Activated T-helper 1 cell treated with anti-CD3 and anti-CD28 coated beads, Interleukin-12 subunit alpha, Interleukin-12 subunit beta, Interleukin-2, Interleukin-4 antibody, amounts not matched to agents 30 ng/mL and 10 ng/mL and 1 ng/mL, durations not matched to agents 14 hours and 24 hours and 36 hours (primary cell): ENCODE measurements at regions not wholly inside any gene's neighbourhood (a gene's known extent, or its start where the extent isn't known, plus 50 kb on each side); places are given as distances from the start of the nearest gene placed in this dataset.

ENCODE experiments used
- DNase-seq: peaks from one replicate; pipeline ENCODE4 v3.0.0; 2021; ENCODE audit warnings: low spot score
- H3K27ac Mint-ChIP-seq: one replicate; pipeline ENCODE4 v1.8.0; 2021; ENCODE audit warnings: mild to moderate bottlenecking, mixed read lengths
- H3K27me3 Mint-ChIP-seq: one replicate; pipeline ENCODE4 v1.8.0; 2022; ENCODE audit warnings: mild to moderate bottlenecking, moderate library complexity, mixed read lengths; ENCODE audit not compliant: insufficient read depth
- H3K36me3 Mint-ChIP-seq: one replicate; pipeline ENCODE4 v1.8.0; 2021; ENCODE audit warnings: low read depth, mixed read lengths
- H3K4me1 Mint-ChIP-seq: one replicate; pipeline ENCODE4 v1.8.0; 2021; ENCODE audit warnings: low read depth, mixed read lengths
- H3K4me3 Mint-ChIP-seq: one replicate; pipeline ENCODE4 v1.8.0; 2021; ENCODE audit warnings: mild to moderate bottlenecking, moderate library complexity, mixed read lengths
- H3K9me3 Mint-ChIP-seq: one replicate; pipeline ENCODE4 v1.8.0; 2021; ENCODE audit warnings: mixed read lengths
- intact Hi-C: fragments of 100-400 bp; cut with micrococcal nuclease; formaldehyde crosslinking; loops from one replicate; pipeline ENCODE4 v1.15.1; 2024

DNA sequence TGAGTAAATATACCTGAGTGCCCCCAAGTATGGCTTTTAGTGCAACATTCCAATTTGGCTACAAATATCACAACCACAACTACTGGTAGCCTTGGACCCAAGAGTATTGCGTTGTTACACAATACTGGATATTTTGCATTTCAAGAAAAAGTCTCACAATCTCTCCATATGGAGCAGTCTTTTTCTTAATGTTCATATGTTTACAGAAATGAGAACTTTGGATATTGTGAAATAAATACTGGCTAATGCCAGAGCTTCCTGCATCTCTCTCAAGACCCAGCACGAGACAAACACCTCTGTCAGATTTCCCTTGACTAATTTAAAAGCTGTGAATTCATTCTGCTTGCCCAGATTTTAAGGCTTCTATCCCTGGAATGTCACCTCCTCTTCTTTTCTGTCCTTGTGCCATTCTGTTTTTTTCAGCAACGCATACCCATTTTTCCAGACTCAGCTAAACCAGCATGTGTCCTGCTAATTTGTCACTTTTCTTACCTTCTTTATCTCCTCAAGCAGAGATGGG, 136.2 kb upstream of the BACE2 start:
- H3K27ac Mint-ChIP-seq, result no peak overlapping the region
- DNase-seq, result no peak
- peaks cover under 1% of the 10 kb centered on the region for H3K9me3 Mint-ChIP-seq
- intact Hi-C loops, result no loop called here
- H3K27me3 Mint-ChIP-seq, result peaks cover 1% of the 10 kb centered on the region
- no peaks in the 10 kb centered on the region for H3K4me1 Mint-ChIP-seq
- no peaks in the 10 kb centered on the region for H3K36me3 Mint-ChIP-seq
- H3K4me3 Mint-ChIP-seq, result no peak overlapping the region

DNA sequence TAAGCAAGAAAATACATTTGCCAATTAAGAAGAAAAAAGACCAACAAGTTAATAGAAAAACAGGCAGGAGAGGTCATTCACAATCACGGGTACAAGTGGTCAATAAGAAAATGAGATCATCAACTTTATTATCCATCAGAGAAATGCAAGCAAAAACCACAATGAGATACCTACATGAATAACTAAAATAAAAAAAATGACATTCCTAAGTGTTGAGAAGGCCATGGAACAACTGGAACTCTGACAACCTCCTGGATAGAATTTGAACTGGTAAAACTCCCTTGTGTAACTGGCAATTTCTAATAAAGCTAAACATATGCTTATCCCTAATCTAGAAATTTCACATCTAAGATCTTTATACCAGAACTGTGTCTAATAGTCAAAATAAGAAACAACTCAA, 135.4 kb upstream of the BACE2 start:
- no peaks in the 10 kb centered on the region for H3K36me3 Mint-ChIP-seq
- no peak overlapping the region for H3K27ac Mint-ChIP-seq
- H3K27me3 Mint-ChIP-seq, result peaks cover 1% of the 10 kb centered on the region
- no peaks in the 10 kb centered on the region for H3K9me3 Mint-ChIP-seq
- DNase-seq, result no peak
- no peak overlapping the region for H3K4me3 Mint-ChIP-seq
- intact Hi-C loops, result no loop called here
- no peaks in the 10 kb centered on the region for H3K4me1 Mint-ChIP-seq

DNA sequence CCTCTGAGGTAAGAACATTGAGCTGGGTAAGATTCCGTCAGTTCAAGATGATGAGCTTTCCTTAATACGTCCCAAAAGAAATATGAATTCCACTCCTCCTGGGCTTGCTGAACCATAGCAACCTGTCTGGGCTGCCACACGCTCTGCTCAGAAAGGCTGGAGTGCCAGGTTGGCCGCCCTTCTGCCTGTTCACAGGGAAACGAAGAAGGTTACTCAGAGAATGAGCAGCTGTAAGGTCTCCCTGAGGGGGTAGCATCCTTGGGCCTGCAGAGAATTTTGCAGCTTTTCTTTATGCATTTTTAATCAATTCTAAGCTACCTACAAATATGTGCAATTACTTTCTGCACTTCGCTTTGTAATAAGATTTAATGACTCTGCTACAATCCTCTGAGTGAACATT, 130.7 kb upstream of the BACE2 start:
- Mint-ChIP-seq H3K27me3 (no peaks in the 10 kb centered on the region), H3K9me3 (no peaks in the 10 kb centered on the region), H3K27ac (no peak overlapping the region), H3K4me3 (no peak overlapping the region), H3K4me1 (no peaks in the 10 kb centered on the region), H3K36me3 (no peaks in the 10 kb centered on the region)
- intact Hi-C loops, result no loop called here
- no peak for DNase-seq

DNA sequence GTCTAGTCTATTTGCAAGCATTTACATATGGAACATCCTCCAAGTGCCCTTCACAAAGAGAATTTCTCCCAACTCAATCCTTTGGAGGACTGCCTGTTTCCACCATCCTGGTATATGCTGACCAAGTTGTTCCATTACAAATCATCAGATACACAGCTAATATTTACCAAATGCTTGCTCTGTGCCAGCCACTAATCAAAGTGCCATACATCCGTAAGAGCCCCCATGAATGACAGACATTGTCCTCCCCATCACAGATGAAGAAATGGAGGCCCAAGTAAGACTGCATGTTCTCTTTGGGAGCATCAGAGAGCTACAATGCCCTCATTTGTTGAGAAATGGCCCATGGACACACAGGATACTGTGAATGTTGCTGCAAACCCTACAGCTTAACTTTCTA, 130.0 kb upstream of the BACE2 start:
- Mint-ChIP-seq H3K27ac (no peak overlapping the region), H3K27me3 (no peaks in the 10 kb centered on the region), H3K9me3 (no peaks in the 10 kb centered on the region), H3K36me3 (no peaks in the 10 kb centered on the region), H3K4me3 (no peak overlapping the region), H3K4me1 (no peaks in the 10 kb centered on the region)
- intact Hi-C loops, result no loop called here
- no peak for DNase-seq

GRCh38 chr21:41043014-41043413, 124.9 kb upstream of the BACE2 start:
- DNase-seq, result no peak
- Mint-ChIP-seq H3K27me3 (peaks cover 6% of the 10 kb centered on the region), H3K27ac (no peak overlapping the region), H3K9me3 (no peaks in the 10 kb centered on the region), H3K36me3 (no peaks in the 10 kb centered on the region), H3K4me3 (no peak overlapping the region), H3K4me1 (no peaks in the 10 kb centered on the region)
- intact Hi-C loops, result no loop called here

- Mint-ChIP-seq H3K36me3 (no peaks in the 10 kb centered on the region), H3K27me3 (peaks cover 6% of the 10 kb centered on the region), H3K9me3 (no peaks in the 10 kb centered on the region), H3K27ac (no peak overlapping the region), H3K4me1 (no peaks in the 10 kb centered on the region), H3K4me3 (no peak overlapping the region)
- DNase-seq, result no peak
- intact Hi-C loops, result no loop called here
Measured at GRCh38 chr21:41045534-41046268, 122.3 kb upstream of the BACE2 start.

GRCh38 chr21:41048145-41048544, 119.8 kb upstream of the BACE2 start:
- no peak overlapping the region for H3K27ac Mint-ChIP-seq
- no peaks in the 10 kb centered on the region for H3K36me3 Mint-ChIP-seq
- no peak for DNase-seq
- H3K4me1 Mint-ChIP-seq, result no peaks in the 10 kb centered on the region
- H3K27me3 Mint-ChIP-seq, result peaks cover 6% of the 10 kb centered on the region
- intact Hi-C loops, result no loop called here
- H3K4me3 Mint-ChIP-seq, result no peak overlapping the region
- H3K9me3 Mint-ChIP-seq, result no peaks in the 10 kb centered on the region

DNA sequence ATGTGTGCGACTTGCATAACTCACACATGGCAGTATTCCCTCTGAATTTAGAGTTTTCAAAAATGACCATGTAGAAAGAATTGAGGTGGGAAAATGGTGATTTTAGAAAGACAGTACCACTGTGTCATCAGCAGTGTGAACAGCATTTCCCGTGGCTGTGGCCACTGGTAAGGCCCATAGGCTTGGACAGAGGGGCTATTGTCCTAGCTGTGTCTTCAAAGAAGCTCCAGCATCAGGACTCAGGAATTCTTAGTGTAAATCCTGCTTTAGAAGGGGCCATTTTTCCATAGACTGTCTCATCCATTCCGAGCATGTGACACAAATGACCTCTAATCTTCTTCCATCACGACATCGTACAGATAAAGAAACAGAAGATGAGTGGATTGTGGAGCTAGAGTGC, 119.3 kb upstream of the BACE2 start:
- H3K9me3 Mint-ChIP-seq, result no peaks in the 10 kb centered on the region
- no peak for DNase-seq

DNA sequence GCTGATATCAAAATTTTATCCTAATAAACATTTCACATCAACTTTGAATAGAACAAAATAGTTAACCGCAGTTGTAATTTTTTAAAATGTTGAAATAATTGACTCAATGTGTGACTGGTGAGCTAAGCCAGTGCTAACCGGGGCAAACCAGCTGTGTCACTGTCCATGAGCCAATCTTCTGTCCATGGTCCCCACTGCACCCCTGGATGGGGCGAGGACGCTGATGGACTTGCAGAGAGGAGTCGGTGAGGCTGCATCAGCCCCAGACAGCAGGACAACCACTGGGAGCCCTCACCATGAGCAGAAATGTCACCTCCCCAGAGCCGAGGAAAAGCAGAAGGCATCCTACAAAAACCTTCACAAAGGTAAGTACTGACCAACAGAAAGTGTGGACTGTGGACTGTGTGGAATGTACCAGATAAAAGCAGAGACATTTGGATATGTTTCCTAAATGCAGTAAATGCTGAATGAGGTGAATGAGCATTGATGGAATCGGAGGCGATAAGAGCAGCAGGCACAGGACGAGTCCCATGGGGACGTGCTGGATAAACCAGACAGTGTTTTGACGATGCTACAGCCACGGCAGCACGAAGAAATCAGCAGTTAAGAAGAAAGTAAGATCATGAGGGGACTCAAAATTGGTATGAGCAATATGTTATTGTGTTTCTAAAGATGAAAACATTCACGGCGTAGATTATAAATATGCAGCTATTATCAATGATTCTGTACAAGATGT, 115.0 kb upstream of the BACE2 start:
- Mint-ChIP-seq H3K27ac (no peak overlapping the region), H3K9me3 (no peaks in the 10 kb centered on the region), H3K27me3 (no peaks in the 10 kb centered on the region), H3K4me3 (no peak overlapping the region), H3K4me1 (no peaks in the 10 kb centered on the region), H3K36me3 (no peaks in the 10 kb centered on the region)
- DNase-seq, result no peak
- intact Hi-C loops, result no loop called here

More for the DNA sequence above, 119.3 kb upstream of the BACE2 start:
- intact Hi-C loops, result no loop called here
- no peaks in the 10 kb centered on the region for H3K36me3 Mint-ChIP-seq
- H3K4me3 Mint-ChIP-seq, result no peak overlapping the region
- H3K27me3 Mint-ChIP-seq, result peaks cover 6% of the 10 kb centered on the region
- no peaks in the 10 kb centered on the region for H3K4me1 Mint-ChIP-seq
- no peak overlapping the region for H3K27ac Mint-ChIP-seq

DNA sequence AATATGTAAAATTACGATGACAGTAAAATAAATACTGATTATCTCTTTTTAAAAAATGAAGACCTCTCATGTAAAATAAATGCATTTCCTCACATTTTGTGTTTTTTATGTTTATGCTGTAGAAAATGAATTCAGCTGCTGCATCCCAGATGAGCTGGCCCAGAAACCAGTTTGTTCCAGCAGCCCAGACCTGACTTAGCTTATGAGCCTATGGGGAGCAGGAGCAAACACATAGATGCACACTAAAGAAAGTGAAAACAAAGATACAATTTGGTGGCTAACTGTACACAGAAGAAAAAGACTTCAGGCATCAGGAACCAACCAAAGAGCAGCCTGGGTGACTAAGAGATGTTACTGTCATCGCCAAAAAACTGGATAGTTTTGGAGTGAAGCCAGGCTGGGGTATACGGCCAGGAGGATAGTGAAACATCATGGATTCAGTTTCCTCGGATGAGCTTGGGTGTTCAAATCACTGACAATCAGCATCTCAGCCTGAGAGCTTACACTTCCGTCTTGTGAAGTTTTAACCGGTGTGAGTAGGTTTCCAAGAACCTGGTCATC, 113.9 kb upstream of the BACE2 start:
- Mint-ChIP-seq H3K4me1 (no peaks in the 10 kb centered on the region), H3K27me3 (no peaks in the 10 kb centered on the region), H3K4me3 (no peak overlapping the region), H3K27ac (no peak overlapping the region), H3K36me3 (no peaks in the 10 kb centered on the region), H3K9me3 (no peaks in the 10 kb centered on the region)
- no peak for DNase-seq
- intact Hi-C loops, result no loop called here

GRCh38 chr21:41055266-41055665, 112.7 kb upstream of the BACE2 start:
- intact Hi-C loops, result no loop called here
- H3K9me3 Mint-ChIP-seq, result no peaks in the 10 kb centered on the region
- no peaks in the 10 kb centered on the region for H3K36me3 Mint-ChIP-seq
- no peaks in the 10 kb centered on the region for H3K27me3 Mint-ChIP-seq
- no peak overlapping the region for H3K4me3 Mint-ChIP-seq
- no peak for DNase-seq
- H3K4me1 Mint-ChIP-seq, result no peaks in the 10 kb centered on the region
- H3K27ac Mint-ChIP-seq, result no peak overlapping the region

- Mint-ChIP-seq H3K36me3 (no peaks in the 10 kb centered on the region), H3K4me1 (no peaks in the 10 kb centered on the region), H3K4me3 (no peak overlapping the region), H3K9me3 (no peaks in the 10 kb centered on the region), H3K27ac (no peak overlapping the region), H3K27me3 (no peaks in the 10 kb centered on the region)
- DNase-seq, result no peak
- intact Hi-C loops, result no loop called here
Measured at GRCh38 chr21:41059871-41060270, 108.1 kb upstream of the BACE2 start.

DNA sequence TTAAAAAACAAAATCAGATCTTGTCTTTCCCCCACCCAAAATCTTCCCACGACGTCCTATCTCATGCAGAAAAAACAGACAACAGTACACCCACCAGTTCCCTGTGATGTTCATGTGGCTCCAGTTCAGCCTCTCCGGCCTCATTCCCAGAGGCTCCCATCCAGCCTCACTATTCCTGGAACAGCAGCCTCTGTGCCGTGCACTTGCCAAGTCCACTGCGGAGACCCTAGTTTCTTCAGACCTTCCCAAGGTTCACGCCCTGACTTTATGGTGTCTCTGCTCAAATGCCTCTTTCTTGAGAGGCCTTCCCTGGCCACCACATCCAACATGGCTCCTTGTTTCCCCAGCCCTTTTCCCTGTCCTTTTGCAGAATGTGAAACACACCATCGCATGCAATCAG, 106.3 kb upstream of the BACE2 start:
- Mint-ChIP-seq H3K4me3 (no peak overlapping the region), H3K4me1 (no peaks in the 10 kb centered on the region), H3K36me3 (no peaks in the 10 kb centered on the region), H3K9me3 (no peaks in the 10 kb centered on the region), H3K27ac (no peak overlapping the region), H3K27me3 (no peaks in the 10 kb centered on the region)
- DNase-seq, result no peak
- intact Hi-C loops, result no loop called here
